HG02759 (cell line): ENCODE measurements at regions not wholly inside any gene's neighbourhood (a gene's known extent, or its start where the extent isn't known, plus 50 kb on each side); places are given as distances from the start of the nearest gene placed in this dataset.

ENCODE experiments used
- ATAC-seq: cut with Tn5 transposase; IDR thresholded peaks from one replicate; pipeline ENCODE4 v1.9.1; 2021; ENCODE audit warnings: mild to moderate bottlenecking, moderate library complexity; ENCODE audit not compliant: unreplicated experiment

DNA sequence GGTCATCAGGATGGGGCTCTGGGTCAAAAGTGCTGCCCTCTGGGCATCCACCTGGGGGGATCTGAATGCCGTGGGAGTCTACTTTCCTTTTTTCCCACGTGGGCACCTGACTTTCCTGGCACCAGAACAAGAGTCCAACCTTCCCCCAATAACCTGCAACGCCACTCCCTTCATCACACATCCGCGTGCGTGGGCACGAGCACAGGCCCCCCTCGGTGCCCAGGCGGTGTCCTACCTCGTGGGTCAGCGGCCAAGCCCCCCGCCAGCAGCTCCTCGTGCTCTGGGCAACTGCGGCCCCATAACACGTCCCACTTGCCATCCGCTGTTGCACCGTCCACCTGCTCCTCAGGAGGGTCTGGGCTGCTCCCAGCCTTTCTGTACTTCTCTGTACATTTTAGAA, 87.0 kb downstream of the YTHDF1 start:
- ATAC-seq: no peak

DNA sequence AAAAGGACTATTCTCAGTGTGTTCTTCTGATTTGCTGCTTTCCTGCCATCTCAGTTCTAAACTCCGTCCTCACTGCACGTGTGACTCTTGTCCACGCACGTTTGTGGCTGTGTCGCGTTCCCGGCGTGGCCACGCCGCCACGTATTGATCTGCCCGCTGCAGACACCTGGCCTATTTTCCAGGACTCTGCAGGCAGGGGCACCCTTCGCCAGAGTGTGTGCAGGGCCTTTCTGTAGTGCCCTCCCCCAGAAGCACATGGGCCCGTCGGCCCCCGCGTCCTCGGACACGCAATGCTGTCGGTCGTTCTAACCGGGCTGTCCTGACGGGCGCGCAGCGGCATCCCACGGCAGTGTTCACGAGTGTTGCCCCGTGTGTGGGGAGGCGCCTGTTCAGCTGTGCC, 87.6 kb downstream of the YTHDF1 start:
- ATAC-seq: no peak

DNA sequence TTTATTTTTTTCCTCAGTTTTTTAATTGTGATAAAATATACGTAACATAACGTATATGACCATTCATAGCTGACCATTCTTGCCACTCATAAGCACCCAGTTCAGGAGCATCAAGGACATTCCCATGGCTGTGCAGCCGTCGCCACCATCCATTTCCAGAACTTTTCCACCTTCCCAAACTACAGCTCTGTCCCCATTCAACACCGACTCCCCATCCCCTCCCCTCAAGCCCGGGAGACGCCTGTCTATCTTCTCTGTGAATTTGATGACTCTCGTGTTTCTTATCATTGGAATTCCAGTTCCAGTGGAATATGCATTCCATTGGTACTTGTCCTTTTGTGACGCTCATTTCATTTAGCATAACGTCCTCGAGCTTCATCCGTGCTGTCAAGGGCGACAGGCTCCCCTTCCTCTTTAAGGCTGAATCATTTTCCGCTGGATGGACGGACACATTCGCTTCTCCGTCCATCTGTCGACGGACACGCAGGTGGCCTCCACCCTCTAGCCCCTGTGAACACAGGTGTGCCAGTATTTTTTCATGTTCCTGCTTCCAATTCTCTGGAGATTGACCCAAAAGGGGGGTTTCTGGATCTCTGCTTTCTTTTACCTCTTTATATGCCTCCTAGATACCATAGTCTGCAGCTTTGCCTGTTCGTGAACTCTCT, 88.1 kb downstream of the YTHDF1 start:
- no peak for ATAC-seq

DNA sequence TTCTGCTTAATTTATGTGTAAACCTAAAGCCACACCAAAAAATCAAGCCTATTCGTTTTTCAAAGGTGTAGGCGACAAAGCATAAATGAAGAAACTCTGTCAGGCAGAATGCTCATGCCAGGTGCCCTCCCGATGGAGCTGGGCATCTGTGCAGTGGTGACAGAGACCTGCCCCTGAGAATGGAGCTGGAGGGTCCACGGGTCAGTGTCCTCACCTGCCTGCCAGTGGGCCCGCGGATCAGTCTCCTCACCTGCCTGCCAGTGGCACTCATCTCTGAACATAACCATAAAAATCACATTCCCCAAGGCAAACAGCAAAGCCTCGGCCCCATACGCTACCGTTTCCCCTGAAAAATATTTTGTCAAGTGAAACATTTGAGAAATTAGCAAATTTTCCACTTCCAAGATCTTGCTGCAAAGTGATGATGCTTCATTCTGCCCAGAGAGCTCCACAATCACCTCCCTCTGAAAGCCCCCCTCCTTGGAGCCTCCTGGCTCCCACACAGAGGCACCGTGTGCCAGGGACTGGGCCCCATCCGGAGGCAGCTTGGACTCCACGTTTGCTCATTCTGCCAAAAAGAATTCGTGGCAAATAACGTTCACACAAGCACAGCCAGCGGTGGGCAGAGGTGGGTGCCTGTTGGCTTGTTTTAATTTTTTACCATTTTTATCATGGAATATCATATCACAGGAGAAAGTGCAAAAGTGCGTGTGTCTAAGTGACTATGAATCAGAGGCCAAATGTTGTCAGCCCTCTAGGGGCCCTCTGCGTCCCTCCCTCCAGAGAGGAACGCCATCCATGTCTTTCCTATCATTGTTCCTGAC, 88.8 kb downstream of the YTHDF1 start:
- ATAC-seq: no peak

DNA sequence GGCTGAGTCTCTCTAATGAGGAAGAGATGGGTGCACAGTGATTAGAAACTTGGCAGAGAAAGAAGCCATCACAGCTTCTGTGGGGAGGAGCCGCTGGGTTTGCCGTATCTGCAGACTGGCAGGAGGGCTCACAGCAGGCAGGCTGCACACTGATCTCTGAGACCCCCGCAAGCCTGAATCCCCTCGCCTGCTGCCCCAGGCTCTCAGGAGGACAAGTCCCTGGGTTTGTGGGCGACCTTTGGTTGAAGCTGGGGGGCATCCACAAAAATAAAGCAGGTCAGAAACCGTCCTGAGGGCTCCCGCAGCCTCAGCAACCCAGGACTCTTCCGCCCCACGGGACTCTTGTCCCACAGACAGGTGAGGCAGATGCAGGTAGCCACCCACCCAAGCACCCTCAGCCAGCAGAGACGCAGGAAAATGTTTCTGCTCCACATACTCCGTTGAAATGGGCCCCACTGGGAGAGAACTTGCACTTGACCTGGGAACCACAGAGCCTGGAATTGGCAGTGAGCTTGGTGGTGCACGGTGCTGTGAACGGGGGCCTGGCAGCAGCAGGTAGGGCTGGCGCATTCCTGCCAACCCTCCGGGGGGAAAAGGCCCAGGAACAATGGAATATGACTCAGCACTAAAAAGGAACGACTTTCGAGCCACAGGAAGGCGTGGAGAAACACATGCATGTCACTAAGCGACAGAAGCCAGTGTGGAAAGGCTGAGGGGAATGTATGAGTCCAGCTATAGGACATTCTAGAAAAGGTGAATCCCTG, 89.9 kb downstream of the YTHDF1 start:
- no peak for ATAC-seq

DNA sequence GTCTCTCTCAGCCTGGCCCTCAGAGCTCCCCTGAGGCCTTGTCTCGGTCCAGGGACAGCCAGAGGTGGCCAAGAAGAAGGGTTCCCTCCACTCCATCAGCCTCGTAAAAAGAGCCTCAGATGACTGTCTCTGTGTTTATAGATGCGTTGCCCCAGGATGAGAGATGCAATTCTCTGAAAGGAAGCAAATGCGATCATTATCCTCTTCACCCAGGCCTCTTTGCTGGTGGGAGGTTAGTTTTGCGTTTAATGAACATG, 90.4 kb downstream of the YTHDF1 start:
- ATAC-seq: no peak

DNA sequence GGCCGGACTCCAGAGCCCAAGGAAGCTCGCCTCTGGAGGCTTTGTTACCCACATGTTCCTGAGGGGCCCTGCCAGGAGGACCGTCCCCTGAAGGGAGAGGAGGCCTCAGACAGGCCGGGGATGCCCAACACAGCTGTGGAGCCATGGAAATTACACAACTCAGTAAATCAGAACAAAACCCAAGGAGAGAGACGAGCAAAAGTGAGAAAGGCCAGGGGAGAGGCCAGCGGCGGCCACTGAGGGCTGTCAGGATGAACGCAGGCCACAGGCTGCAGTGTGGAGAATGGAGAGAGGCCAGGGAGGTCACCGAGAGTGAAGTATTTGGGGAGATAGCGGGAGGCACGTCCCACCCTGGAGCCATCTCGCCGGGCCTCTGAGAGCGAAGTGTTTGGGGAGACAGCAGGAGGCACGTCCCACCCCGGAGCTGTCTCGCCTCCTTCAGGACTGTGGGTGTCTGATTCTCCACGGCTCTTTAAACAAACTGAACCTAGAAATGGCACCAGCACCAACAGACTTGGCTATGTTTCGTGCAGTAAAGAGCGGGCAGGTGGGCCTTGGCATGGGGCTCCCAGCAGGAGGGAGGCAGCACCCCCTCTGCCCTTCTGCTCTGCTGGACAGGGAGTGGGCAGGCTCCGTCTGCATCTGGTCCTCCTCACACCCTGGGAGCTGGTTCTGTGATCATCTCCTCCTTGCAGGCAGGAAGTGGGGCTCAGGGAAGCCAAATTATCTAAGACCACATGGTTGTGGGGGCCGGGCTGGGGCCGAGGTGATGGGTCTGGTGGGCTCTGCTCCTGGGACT, 91.0 kb downstream of the YTHDF1 start:
- ATAC-seq: no peak

DNA sequence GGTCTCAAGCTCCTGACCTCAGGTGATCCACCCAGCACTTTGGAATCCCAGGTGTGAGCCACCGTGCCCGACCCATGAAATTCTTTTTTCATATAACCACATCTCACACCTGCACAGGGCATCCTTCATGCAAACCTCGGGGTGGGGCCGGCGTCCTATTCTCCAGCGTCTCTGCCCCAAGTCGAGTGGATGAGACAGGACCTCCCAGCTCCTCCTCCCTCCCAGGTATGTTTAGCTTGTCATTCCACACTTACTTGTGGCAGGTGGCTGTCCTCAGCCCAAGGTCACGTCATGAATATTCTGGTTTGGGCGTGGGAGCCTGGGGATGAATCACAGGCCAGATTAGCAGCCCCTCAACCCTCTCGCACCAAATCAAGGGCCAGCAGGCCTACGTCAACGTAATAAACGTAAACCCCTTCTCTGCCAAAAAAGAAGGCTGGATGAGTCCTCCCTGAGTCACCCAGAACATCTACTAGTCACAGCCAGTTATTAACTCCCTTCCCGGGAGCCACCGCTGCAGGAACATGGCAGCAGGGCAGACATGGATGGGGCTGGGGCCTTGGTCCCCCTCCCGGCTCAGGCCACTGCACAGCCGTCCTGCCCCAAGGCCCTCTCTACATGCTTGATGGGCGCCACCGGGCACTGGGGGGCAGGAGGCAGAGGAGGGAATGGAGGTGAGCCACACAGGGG, 91.7 kb downstream of the YTHDF1 start:
- ATAC-seq: no peak

DNA sequence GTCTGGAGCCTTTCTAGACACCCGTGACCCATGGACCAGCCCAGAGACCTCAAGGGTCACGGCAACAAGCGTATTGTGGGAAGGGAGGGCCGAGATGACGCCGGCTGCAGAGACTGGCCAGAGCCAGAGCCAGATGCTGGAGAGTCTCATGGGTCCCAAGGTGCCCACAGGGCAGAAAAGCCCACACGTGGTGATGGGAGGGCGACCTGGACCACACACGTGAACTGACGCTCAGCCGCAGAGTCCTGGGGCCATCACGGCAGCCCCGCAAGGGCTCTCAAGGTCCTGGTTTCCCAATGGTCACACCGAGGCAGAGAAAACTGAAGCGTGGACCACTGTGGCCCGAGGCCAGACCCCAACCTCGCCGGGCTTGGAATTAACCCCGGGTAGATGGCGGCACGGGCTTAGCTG, 92.6 kb downstream of the YTHDF1 start:
- ATAC-seq: no peak

DNA sequence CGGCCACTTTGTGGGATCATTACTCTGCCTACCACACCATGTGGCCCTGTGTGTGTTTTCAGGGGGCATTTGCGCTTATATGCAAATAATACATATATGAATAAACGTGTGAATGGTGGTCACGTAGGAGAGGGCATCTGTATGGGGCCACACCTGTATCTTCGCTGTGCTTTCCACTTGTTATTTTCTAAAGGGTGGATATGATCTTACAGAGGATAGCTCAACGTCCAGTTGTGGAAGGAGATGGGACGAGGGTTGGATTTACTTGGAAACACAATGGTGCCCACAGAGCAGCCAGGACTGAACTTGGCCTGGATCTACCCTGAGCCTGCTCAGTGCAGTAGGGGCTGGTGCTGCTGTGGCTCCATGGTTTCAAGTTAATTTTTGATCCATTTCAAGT, 93.3 kb downstream of the YTHDF1 start:
- no peak for ATAC-seq

DNA sequence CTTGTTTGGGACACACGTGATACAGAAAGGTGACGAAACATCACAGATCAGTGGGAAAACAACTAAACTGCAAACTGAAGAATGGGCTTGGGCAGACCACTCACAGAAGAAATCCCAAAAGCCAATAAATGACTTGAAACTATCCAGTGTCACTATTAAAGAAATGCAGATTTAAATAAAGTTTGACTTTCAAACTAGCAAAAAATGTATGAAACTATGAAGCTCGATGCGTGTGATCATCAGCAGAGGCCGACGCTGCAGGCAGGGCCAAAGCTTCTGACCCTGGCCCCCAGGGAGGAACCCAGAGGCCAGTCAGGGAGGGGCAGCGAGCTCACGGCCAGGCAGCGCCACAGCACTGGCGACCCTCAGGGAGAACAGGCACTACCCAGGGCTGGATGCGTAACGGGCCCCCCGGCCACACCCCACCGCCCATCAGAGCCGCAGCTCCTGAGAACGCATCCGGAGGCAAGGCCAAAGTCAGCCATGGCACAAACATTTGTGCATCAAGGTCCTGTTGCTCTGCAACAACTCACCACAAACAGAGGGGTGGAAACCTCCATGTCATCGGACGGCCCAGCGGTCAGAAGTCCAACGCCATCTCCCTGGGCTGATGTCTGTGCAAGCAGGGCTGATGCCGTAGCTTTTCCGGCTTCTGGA, 94.1 kb downstream of the YTHDF1 start:
- ATAC-seq: no peak

DNA sequence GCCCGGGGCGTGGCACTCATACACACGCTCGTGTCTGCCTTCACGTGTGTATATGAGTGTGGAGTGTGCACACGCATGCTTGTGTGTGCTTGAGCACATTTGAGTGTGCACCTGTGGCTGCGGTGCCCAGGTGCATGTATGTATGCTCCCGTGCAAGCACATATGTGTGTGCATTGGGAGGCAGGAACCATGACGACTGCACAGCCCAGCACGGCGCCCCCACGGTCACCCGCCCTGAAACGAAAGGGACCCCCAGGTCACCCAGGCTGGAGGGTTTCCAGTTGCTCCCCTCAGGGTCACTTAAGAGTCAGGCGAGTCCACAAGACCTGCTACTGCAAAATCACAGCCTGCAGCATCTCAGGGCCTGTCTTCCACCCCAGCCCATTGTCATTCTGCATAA, 94.7 kb downstream of the YTHDF1 start:
- ATAC-seq: no peak

DNA sequence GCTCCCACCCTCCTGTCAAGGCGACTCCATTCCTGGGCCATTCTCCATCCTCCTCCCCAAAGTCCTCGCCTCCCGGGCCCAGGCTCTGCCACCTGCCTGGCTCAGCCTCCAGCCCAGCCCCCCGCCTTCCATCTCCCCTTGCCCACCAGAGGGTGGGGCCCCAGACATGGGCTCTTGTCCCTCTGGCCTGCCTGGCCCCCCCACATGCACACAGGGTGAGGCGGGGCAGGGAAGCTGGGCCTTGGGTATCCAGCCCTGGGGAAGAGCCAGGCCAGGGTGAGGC, 95.2 kb downstream of the YTHDF1 start:
- no peak for ATAC-seq

DNA sequence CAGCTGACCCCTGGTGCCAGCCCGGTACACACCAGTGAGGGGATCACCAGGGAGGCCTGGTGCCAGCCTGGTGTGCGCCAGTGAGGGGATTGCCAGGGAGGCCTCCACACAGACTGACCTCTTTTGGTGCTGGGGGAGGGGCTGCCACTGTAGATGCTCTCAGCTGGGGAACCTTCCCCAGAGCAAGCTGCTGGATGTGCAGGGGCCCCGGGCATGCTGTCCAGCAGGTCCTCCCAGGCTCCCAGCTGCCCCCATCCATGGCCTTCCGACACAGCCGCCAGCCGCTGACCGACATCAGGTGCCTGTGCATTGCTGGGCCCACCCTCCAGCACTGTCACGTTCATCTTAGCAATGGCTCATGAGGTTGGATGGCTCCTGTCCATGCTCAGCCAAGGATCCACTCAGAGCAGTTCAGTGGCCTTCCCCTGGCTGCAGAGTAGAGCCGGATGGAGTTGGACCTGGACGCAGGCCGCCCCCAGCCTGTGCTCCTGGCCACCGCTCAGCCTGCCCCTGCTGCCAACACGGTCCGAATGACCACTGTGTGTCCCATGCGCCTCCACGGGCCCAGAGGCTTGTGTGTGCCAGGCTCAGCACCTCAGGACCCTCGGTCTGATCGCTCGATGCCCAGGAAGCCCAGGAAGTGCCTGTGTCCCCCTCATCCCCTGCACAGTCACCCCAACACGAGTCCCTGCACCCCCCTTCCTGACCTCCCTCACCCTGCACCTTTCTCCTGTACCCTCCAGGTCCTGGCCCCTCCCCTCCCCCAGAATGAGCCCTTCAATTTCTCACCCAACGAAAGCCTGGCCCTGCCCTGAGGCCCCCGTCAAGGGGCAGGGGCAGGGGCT, 95.7 kb downstream of the YTHDF1 start:
- no peak for ATAC-seq

DNA sequence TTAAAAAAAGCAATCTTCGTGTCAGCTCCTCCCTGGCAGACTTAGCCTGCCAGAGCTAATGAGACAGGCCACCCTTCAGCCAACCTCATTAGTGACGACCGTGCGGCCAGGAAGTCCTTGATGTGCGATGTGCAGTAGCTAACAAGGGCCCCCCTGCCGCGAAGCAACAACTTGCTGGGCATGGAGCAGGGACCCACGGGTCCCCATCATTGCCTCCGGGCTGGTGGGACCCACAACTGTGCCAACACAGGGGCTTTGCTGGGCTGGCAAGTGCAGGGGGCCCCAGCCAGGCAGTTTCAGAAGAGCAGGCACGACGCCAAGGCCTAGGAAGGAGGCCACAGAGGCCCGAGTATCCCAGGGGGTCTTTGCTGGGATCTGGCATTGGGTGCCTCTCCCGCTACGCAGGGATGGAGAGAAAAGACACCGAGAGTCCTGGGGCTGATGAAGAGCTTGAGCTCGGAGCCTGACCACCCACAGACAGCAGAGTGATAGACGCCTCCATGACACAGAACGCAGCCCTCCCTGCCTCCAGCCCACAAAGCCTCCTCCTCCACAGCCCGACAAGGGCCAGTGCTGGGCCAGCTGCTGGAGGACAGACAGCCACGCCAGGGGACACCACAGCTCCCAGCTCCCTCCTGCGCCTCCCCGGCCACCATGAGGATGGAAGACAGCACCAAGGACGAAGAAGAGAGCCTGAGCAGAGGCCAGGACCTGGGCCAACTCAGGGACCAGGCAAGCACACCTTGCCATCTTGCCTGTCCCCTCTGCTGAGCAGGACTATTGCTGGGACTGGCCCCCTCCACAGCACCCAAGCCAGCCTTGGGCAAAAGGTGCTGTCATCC, 96.6 kb downstream of the YTHDF1 start:
- no peak for ATAC-seq

DNA sequence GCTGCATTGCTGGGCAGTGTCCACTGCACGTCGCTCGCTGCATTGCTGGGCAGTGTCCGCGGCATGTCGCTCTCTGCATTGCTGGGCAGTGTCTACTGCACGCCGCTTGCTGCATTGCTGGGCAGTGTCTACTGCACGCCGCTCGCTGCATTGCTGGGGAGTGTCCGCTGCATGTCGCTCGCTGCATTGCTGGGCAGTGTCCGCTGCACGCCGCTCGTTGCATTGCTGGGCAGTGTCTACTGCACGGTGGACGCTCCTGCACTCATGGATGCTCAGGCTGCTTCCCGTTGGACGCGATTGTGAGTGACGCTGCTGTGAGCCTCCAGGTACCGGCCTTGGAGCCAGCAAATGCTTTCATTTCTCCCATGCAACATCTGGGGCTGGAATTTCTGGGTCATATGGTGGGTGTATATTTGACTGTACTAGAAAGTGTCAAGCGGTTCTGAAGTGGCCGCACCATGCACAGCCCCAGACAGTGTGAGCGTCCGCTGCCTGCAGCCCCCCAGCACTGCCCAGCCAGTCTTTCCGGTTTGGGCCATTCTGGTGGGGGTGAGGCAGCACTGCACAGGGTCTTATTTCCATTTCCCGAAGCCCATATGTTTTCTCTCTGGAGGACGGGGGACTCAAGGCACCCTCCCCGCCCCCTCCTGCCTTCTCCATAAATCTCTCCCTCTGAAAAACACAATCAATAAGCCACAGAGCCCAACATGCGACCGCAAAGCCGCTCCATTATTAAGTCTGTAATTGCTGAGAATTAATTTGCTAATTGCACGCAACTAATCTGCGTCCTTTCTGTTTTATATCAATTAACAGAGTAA, 97.4 kb downstream of the YTHDF1 start:
- ATAC-seq: no peak

DNA sequence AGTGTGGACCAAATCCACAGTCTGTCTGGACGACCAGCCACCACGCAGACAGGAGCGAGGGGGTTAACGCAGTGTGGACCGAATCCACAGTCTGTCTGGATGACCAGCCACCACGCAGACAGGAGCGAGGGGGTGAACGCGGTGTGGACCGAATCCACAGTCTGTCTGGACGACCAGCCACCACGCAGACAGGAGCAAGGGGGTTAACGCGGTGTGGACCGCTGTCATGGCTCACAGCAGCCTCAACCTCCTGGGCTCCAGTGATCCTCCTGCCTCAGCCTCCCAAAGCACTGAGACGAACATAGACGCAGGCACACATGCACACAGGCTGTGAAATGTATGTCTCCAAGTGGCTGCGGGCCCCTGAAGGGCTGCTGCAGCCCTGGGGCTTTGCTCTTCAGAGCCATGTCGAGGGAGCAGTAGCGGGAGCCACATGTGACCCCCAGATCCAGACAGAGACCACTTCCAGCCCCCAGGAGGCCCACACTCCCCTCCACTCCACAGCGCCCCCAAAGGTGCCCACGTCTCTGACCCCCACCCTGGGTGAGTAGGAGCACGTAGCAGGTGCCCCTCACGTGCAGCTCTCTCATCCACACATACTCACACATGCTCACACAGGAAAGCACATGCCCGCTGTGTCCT, 98.1 kb downstream of the YTHDF1 start:
- ATAC-seq: no peak
